PFSK-1 (cell line): ENCODE measurements at regions not wholly inside any gene's neighbourhood (a gene's known extent, or its start where the extent isn't known, plus 50 kb on each side); places are given as distances from the start of the nearest gene placed in this dataset.

Source experiments
- FOXP2 ChIP-seq: optimal IDR thresholded peaks from 2 replicates; pipeline ENCODE3; 2011; ENCODE audit warnings: borderline replicate concordance, control low read depth, inconsistent platforms; ENCODE audit not compliant: insufficient read depth; ENCODE audit errors: extremely low read length, extremely low read depth
- POLR2AphosphoS5 ChIP-seq: IDR thresholded peaks from 2 replicates; pipeline ENCODE4 v1.6.1; 2012; ENCODE audit warnings: low read depth, mild to moderate bottlenecking, control low read depth, low read length, moderate library complexity
- SIN3A ChIP-seq: IDR thresholded peaks from 2 replicates; pipeline ENCODE4 v1.6.1; 2012; ENCODE audit warnings: mild to moderate bottlenecking, low read length, moderate library complexity, borderline replicate concordance; ENCODE audit not compliant: insufficient read depth
- TAF1 ChIP-seq: IDR thresholded peaks from 2 replicates; pipeline ENCODE4 v1.6.1; 2012; ENCODE audit warnings: low read length, control low read depth, borderline replicate concordance; ENCODE audit not compliant: insufficient read depth
- TF ChIP-seq, protein P1 (sequence below), 2 experiments: IDR thresholded peaks; 2 replicates each; pipeline versions ENCODE4 v1.6.1 to v1.8.0; 2011 to 2012; ENCODE audit warnings: low read depth in 2 of 2, low read length in 2 of 2, control low read depth in 1 of 2, inconsistent platforms in 1 of 2, mild to moderate bottlenecking in 1 of 2, moderate library complexity in 1 of 2; ENCODE audit not compliant: insufficient read depth in 1 of 2

DNA sequence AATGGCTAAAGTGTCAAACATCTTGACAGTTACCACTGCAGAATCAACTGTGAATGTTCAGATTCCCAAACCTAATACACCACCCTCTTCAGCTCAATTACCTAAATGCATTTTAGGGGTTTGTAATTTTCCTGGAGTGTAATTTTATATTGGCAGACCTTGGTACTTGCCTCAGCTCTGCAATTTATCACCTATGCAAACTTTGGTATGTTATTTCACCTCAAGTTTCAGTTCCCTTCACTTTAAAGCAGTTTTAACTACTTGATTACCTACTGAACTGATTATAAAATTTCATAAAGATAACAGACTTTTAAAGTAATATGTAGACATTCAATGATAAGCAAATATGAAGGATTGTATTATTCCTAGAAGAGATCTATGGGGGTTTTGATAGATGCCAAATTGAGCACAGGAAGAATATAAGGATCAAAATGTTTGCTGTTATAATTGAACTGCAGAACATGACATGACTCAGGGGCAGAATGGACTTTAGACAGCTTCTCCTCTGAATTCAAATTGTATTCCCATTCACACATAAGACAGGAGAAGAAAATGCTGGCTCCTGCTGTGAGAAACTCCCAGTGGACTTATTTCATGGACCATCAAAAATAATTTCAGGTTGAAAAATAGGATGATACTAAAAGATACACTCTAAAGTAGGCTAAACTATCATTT, 491.5 kb upstream of the LUZP2 start:
- TF ChIP-seq TAF1 (no peak), POLR2AphosphoS5 (no peak)
- TF ChIP-seq, protein P1, sequence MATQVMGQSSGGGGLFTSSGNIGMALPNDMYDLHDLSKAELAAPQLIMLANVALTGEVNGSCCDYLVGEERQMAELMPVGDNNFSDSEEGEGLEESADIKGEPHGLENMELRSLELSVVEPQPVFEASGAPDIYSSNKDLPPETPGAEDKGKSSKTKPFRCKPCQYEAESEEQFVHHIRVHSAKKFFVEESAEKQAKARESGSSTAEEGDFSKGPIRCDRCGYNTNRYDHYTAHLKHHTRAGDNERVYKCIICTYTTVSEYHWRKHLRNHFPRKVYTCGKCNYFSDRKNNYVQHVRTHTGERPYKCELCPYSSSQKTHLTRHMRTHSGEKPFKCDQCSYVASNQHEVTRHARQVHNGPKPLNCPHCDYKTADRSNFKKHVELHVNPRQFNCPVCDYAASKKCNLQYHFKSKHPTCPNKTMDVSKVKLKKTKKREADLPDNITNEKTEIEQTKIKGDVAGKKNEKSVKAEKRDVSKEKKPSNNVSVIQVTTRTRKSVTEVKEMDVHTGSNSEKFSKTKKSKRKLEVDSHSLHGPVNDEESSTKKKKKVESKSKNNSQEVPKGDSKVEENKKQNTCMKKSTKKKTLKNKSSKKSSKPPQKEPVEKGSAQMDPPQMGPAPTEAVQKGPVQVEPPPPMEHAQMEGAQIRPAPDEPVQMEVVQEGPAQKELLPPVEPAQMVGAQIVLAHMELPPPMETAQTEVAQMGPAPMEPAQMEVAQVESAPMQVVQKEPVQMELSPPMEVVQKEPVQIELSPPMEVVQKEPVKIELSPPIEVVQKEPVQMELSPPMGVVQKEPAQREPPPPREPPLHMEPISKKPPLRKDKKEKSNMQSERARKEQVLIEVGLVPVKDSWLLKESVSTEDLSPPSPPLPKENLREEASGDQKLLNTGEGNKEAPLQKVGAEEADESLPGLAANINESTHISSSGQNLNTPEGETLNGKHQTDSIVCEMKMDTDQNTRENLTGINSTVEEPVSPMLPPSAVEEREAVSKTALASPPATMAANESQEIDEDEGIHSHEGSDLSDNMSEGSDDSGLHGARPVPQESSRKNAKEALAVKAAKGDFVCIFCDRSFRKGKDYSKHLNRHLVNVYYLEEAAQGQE (IDR thresholded peaks at IDR 0.05; ENCODE audit: insufficient read depth in 1 of 2, low read depth in 2 of 2, low read length in 2 of 2), result no peak

DNA sequence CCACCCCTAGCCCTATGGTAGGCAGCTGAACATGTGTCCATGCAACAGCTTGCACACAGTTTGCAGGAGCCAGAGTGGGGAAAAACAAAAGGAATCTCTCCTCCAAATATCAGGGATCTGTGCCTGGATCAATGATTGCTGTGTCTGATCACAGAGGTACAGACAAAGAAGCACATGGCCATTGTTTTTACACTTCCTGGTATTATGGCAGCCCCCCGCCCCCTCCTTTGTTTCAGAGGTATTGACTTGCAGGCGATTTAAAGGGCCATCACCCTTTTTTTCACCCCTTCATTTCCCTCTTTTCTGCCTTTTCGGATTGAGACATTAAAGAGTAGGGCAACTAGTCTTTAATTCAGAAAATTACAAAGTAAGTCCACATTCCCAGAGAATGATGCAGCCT, 453.0 kb upstream of the LUZP2 start:
- TF ChIP-seq FOXP2 (no peak), TAF1 (no peak), SIN3A (no peak), POLR2AphosphoS5 (no peak)
- TF ChIP-seq, protein P1 (IDR thresholded peaks at IDR 0.05; ENCODE audit: insufficient read depth in 1 of 2, low read depth in 2 of 2, low read length in 2 of 2), result no peak

DNA sequence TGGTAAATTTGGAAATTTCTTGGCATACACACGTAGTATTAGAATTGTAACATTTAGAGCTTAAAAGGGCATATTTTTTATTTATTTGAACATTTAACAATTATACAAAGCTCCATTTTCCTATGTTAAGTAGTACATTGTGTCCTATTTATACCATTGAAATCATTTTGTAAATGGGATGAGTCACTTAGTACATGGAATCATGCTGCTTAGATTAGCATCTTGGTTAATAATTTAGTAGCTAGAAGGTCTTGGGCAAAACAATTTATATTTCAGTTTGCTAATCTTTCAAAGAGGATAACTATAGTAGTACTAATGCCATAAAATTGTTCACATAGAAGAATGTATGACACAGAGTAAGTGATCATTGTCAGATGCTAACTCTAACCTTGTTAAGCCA, 450.1 kb upstream of the LUZP2 start:
- TF ChIP-seq FOXP2 (no peak), POLR2AphosphoS5 (no peak)
- TF ChIP-seq, protein P1 (IDR thresholded peaks at IDR 0.05; ENCODE audit: insufficient read depth in 1 of 2, low read depth in 2 of 2, low read length in 2 of 2), result no peak

DNA sequence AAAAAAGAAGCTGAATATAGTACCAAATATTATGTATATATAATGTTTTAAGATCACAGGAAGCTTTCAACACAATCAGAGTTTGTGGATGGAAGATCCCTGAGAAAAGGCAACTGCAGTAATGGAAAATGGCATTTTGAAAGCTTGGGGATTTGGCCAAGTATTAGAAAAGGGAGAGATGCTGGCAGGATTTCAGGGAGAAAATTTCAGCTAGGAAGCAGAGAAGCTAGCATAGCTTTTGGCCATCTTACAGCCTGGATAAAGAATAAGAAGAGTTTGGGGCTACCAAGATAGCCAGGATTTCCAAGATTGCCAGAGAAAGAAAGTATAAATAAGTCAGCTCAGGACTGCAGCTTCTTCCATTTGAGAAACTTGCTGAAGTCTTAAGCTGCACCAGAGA, 440.8 kb upstream of the LUZP2 start:
- no peak for TF ChIP-seq POLR2AphosphoS5
- TF ChIP-seq, protein P1 (IDR thresholded peaks at IDR 0.05; ENCODE audit: insufficient read depth in 1 of 2, low read depth in 2 of 2, low read length in 2 of 2), result no peak
- TF ChIP-seq TAF1, result no peak
- TF ChIP-seq SIN3A, result no peak
- TF ChIP-seq FOXP2, result no peak

DNA sequence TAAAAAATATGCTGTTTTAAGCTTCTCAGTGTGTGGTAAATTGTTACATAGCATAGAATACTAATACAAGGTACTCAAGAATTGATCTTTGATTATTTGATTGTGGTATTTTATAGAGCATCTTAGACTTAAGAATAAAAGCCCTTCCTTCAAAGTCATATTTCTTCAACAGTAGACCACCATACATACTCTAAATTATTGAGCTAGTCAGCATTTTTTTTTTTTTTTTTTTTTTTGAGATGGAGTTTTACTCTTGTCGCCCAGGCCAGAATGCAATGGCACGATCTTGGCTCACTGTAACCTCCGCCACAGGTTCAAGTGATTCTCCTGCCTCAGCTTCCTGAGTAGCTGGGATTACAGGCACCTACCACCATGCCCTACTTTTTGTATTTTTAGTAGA, 436.7 kb upstream of the LUZP2 start:
- no peak for TF ChIP-seq POLR2AphosphoS5
- no peak for TF ChIP-seq TAF1
- no peak for TF ChIP-seq FOXP2
- TF ChIP-seq, protein P1 (IDR thresholded peaks at IDR 0.05; ENCODE audit: insufficient read depth in 1 of 2, low read depth in 2 of 2, low read length in 2 of 2), result no peak
- TF ChIP-seq SIN3A, result no peak
